ENCODE measurements at regions not wholly inside any gene's neighbourhood (a gene's known extent, or its start where the extent isn't known, plus 50 kb on each side); places are given as distances from the start of the nearest gene placed in this dataset.
A peak's percentile ranks its signal among the peaks of the same experiment; 100 is the strongest.

GRCh38 chr12:24759155-24759554 is 189.7 kb downstream of the BCAT1 start:
- Mint-ChIP-seq H3K4me1 (ENCODE audit: low read depth in 2 of 2) (peaks cover 0 to 7% of the 10 kb centered on the region in 2 donors), H3K36me3 (no peaks in the 10 kb centered on the region), H3K4me3 (no peak overlapping the region), H3K9me3 (no peaks in the 10 kb centered on the region), H3K27ac (no peak overlapping the region), H3K27me3 (peaks cover 0 to 10% of the 10 kb centered on the region in 2 donors)
- DNase-seq (ENCODE audit: low spot score) (no peak), ATAC-seq (no peak)

- Mint-ChIP-seq H3K9me3 (no peaks in the 10 kb centered on the region), H3K36me3 (no peaks in the 10 kb centered on the region), H3K4me3 (no peak overlapping the region), H3K4me1 (ENCODE audit: low read depth in 2 of 2) (peaks cover 0 to 12% of the 10 kb centered on the region in 2 donors), H3K27me3 (peaks cover 6 to 21% of the 10 kb centered on the region in 2 donors), H3K27ac (no peak overlapping the region)
- DNase-seq (ENCODE audit: low spot score) (no peak), ATAC-seq (no peak)
Measured at GRCh38 chr12:24756479-24757024, 192.3 kb downstream of the BCAT1 start.

GRCh38 chr12:24754690-24755638 is 193.9 kb downstream of the BCAT1 start:
- Mint-ChIP-seq H3K36me3 (no peaks in the 10 kb centered on the region), H3K4me1 (ENCODE audit: low read depth in 2 of 2) (peaks cover 0 to 12% of the 10 kb centered on the region in 2 donors), H3K4me3 (no peak overlapping the region), H3K27me3 (peaks cover 7 to 24% of the 10 kb centered on the region in 2 donors), H3K9me3 (no peaks in the 10 kb centered on the region), H3K27ac (peak overlapping the region in 1 of 2 donors; percentile 60)
- DNase-seq (ENCODE audit: low spot score) = no peak
- peak in 1 of 2 donors; percentile 70 for ATAC-seq

GRCh38 chr12:24752763-24753462 is 196.0 kb downstream of the BCAT1 start:
- H3K27me3 Mint-ChIP-seq = peaks cover 7 to 21% of the 10 kb centered on the region in 2 donors
- no peak overlapping the region for H3K27ac Mint-ChIP-seq
- H3K36me3 Mint-ChIP-seq = no peaks in the 10 kb centered on the region
- DNase-seq (ENCODE audit: low spot score) (no peak), ATAC-seq (no peak)
- peaks cover 0 to 12% of the 10 kb centered on the region in 2 donors for H3K4me1 Mint-ChIP-seq (ENCODE audit: low read depth in 2 of 2)
- no peak overlapping the region for H3K4me3 Mint-ChIP-seq
- no peaks in the 10 kb centered on the region for H3K9me3 Mint-ChIP-seq

- peaks cover 0 to 12% of the 10 kb centered on the region in 2 donors for H3K4me1 Mint-ChIP-seq (ENCODE audit: low read depth in 2 of 2)
- DNase-seq (ENCODE audit: low spot score) (no peak), ATAC-seq (no peak)
- H3K9me3 Mint-ChIP-seq = no peaks in the 10 kb centered on the region
- no peak overlapping the region for H3K4me3 Mint-ChIP-seq
- peaks cover 7 to 21% of the 10 kb centered on the region in 2 donors for H3K27me3 Mint-ChIP-seq
- no peaks in the 10 kb centered on the region for H3K36me3 Mint-ChIP-seq
- H3K27ac Mint-ChIP-seq = no peak overlapping the region
Measured at GRCh38 chr12:24751181-24751580, 197.7 kb downstream of the BCAT1 start.

GRCh38 chr12:24750263-24750662 is 198.6 kb downstream of the BCAT1 start:
- Mint-ChIP-seq H3K9me3 (no peaks in the 10 kb centered on the region), H3K36me3 (no peaks in the 10 kb centered on the region), H3K27me3 (peaks cover 7 to 19% of the 10 kb centered on the region in 2 donors), H3K4me1 (ENCODE audit: low read depth in 2 of 2) (peaks cover 0 to 12% of the 10 kb centered on the region in 2 donors), H3K27ac (peak overlapping the region in 1 of 2 donors; percentile 63), H3K4me3 (no peak overlapping the region)
- ATAC-seq (no peak), DNase-seq (ENCODE audit: low spot score) (no peak)

- Mint-ChIP-seq H3K36me3 (no peaks in the 10 kb centered on the region), H3K4me3 (no peak overlapping the region), H3K9me3 (no peaks in the 10 kb centered on the region), H3K27me3 (peaks cover 7 to 16% of the 10 kb centered on the region in 2 donors), H3K4me1 (ENCODE audit: low read depth in 2 of 2) (peaks cover 0 to 6% of the 10 kb centered on the region in 2 donors), H3K27ac (no peak overlapping the region)
- DNase-seq (ENCODE audit: low spot score) (no peak), ATAC-seq (no peak)
Measured at GRCh38 chr12:24749171-24749570, 199.7 kb downstream of the BCAT1 start.

GRCh38 chr12:24748326-24748725 is 200.6 kb downstream of the BCAT1 start:
- peaks cover 0 to 6% of the 10 kb centered on the region in 2 donors for H3K4me1 Mint-ChIP-seq (ENCODE audit: low read depth in 2 of 2)
- H3K4me3 Mint-ChIP-seq = no peak overlapping the region
- H3K9me3 Mint-ChIP-seq = no peaks in the 10 kb centered on the region
- DNase-seq (ENCODE audit: low spot score) (no peak), ATAC-seq (no peak)
- H3K27me3 Mint-ChIP-seq = peaks cover 7 to 16% of the 10 kb centered on the region in 2 donors
- H3K36me3 Mint-ChIP-seq = no peaks in the 10 kb centered on the region
- H3K27ac Mint-ChIP-seq = no peak overlapping the region

GRCh38 chr12:24746864-24747263 is 202.0 kb downstream of the BCAT1 start:
- no peaks in the 10 kb centered on the region for H3K9me3 Mint-ChIP-seq
- H3K36me3 Mint-ChIP-seq = no peaks in the 10 kb centered on the region

GRCh38 chr12:24746006-24746671 is 202.8 kb downstream of the BCAT1 start:
- Mint-ChIP-seq H3K4me1 (ENCODE audit: low read depth in 2 of 2) (peaks cover 7 to 13% of the 10 kb centered on the region in 2 donors), H3K27ac (no peak overlapping the region), H3K27me3 (peaks cover 0 to 2% of the 10 kb centered on the region in 2 donors), H3K9me3 (no peaks in the 10 kb centered on the region), H3K4me3 (no peak overlapping the region), H3K36me3 (no peaks in the 10 kb centered on the region)
- ATAC-seq (no peak), DNase-seq (ENCODE audit: low spot score) (no peak)

More at GRCh38 chr12:24746864-24747263, 202.0 kb downstream of the BCAT1 start:
- Mint-ChIP-seq H3K27me3 (peaks cover 4 to 9% of the 10 kb centered on the region in 2 donors), H3K4me3 (no peak overlapping the region), H3K27ac (no peak overlapping the region), H3K4me1 (ENCODE audit: low read depth in 2 of 2) (peaks cover 7 to 12% of the 10 kb centered on the region in 2 donors)
- no peak for ATAC-seq
- DNase-seq (ENCODE audit: low spot score) = no peak

- ATAC-seq (no peak), DNase-seq (ENCODE audit: low spot score) (no peak)
- peaks cover 0 to 2% of the 10 kb centered on the region in 2 donors for H3K27me3 Mint-ChIP-seq
- peaks cover 10 to 25% of the 10 kb centered on the region in 2 donors for H3K4me1 Mint-ChIP-seq (ENCODE audit: low read depth in 2 of 2)
- no peak overlapping the region for H3K4me3 Mint-ChIP-seq
- H3K27ac Mint-ChIP-seq = no peak overlapping the region
- H3K9me3 Mint-ChIP-seq = no peaks in the 10 kb centered on the region
- H3K36me3 Mint-ChIP-seq = no peaks in the 10 kb centered on the region
Measured at GRCh38 chr12:24743941-24744793, 204.7 kb downstream of the BCAT1 start.

GRCh38 chr12:24742378-24742777 is 206.5 kb downstream of the BCAT1 start:
- DNase-seq (ENCODE audit: low spot score) (no peak), ATAC-seq (peak; percentile 48 to 90)
- Mint-ChIP-seq H3K27ac (peak overlapping the region; percentile 37 to 82), H3K4me1 (ENCODE audit: low read depth in 2 of 2) (peaks cover 10 to 30% of the 10 kb centered on the region in 2 donors), H3K36me3 (no peaks in the 10 kb centered on the region), H3K9me3 (no peaks in the 10 kb centered on the region), H3K4me3 (peak overlapping the region; percentile 45), H3K27me3 (peaks cover 0 to 2% of the 10 kb centered on the region in 2 donors)

Data from natural killer cell treated with Interleukin-12 subunit alpha and Interleukin-12 subunit beta and Interleukin-15 and Interleukin-18, amount 100 ng/mL, for 72 hours (primary cell).